ENCODE measurements at regions not wholly inside any gene's neighbourhood (a gene's known extent, or its start where the extent isn't known, plus 50 kb on each side); places are given as distances from the start of the nearest gene placed in this dataset.

- no peaks in the 10 kb centered on the region for H3K36me3 ChIP-seq (ENCODE audit: control insufficient read depth, low read length)
- H3K9me3 ChIP-seq (ENCODE audit: control insufficient read depth, insufficient read depth, low read length): no peaks in the 10 kb centered on the region
- H3K4me1 ChIP-seq (ENCODE audit: control insufficient read depth, low read length): no peaks in the 10 kb centered on the region
- no peaks in the 10 kb centered on the region for H3K79me2 ChIP-seq (ENCODE audit: control insufficient read depth, low read length)
- no peaks in the 10 kb centered on the region for H3K27me3 ChIP-seq (ENCODE audit: control insufficient read depth, low read length)
- TF ChIP-seq CTCF (IDR thresholded peaks at IDR 0.05; ENCODE audit: low read depth, low read length, poor library complexity, severe bottlenecking) (no peak), EZH2phosphoT487 (IDR thresholded peaks at IDR 0.05; ENCODE audit: borderline replicate concordance, low read length) (no peak)
- H3K4me3 ChIP-seq (ENCODE audit: low read length): no peak overlapping the region
- no peak overlapping the region for H3K4me2 ChIP-seq (ENCODE audit: low read length)
- no peaks in the 10 kb centered on the region for H4K20me1 ChIP-seq (ENCODE audit: control insufficient read depth, insufficient read depth, low read depth, low read length)
- no peaks in the 10 kb centered on the region for H3F3A ChIP-seq (ENCODE audit: control insufficient read depth, insufficient read depth)
- H3K27ac ChIP-seq (ENCODE audit: low read depth, low read length): no peak overlapping the region
- no peaks in the 10 kb centered on the region for H3K9me2 ChIP-seq (replicated peaks; ENCODE audit: control insufficient read depth, low read length)
Observed at GRCh38 chr4:57231781-57232180, 121.6 kb upstream of the IGFBP7 start.

GRCh38 chr4:57220734-57221133, 110.5 kb upstream of the IGFBP7 start:
- Histone ChIP-seq H3K4me2 (ENCODE audit: low read length) (no peak overlapping the region), H3K27ac (ENCODE audit: low read depth, low read length) (no peak overlapping the region), H3F3A (ENCODE audit: control insufficient read depth, insufficient read depth) (no peaks in the 10 kb centered on the region), H3K9me3 (ENCODE audit: control insufficient read depth, insufficient read depth, low read length) (no peaks in the 10 kb centered on the region), H4K20me1 (ENCODE audit: control insufficient read depth, insufficient read depth, low read depth, low read length) (no peaks in the 10 kb centered on the region), H3K36me3 (ENCODE audit: control insufficient read depth, low read length) (no peaks in the 10 kb centered on the region), H3K79me2 (ENCODE audit: control insufficient read depth, low read length) (no peaks in the 10 kb centered on the region), H3K9me2 (replicated peaks; ENCODE audit: control insufficient read depth, low read length) (no peaks in the 10 kb centered on the region), H3K27me3 (ENCODE audit: control insufficient read depth, low read length) (no peaks in the 10 kb centered on the region), H3K4me1 (ENCODE audit: control insufficient read depth, low read length) (no peaks in the 10 kb centered on the region), H3K4me3 (ENCODE audit: low read length) (no peak overlapping the region)
- no peak for TF ChIP-seq CTCF (IDR thresholded peaks at IDR 0.05; ENCODE audit: low read depth, low read length, poor library complexity, severe bottlenecking)
- no peak for TF ChIP-seq EZH2phosphoT487 (IDR thresholded peaks at IDR 0.05; ENCODE audit: borderline replicate concordance, low read length)

GRCh38 chr4:57220172-57220571, 110.0 kb upstream of the IGFBP7 start:
- no peak for TF ChIP-seq CTCF (IDR thresholded peaks at IDR 0.05; ENCODE audit: low read depth, low read length, poor library complexity, severe bottlenecking)
- no peak for TF ChIP-seq EZH2phosphoT487 (IDR thresholded peaks at IDR 0.05; ENCODE audit: borderline replicate concordance, low read length)
- Histone ChIP-seq H3K9me3 (ENCODE audit: control insufficient read depth, insufficient read depth, low read length) (no peaks in the 10 kb centered on the region), H3K79me2 (ENCODE audit: control insufficient read depth, low read length) (no peaks in the 10 kb centered on the region), H3K27ac (ENCODE audit: low read depth, low read length) (no peak overlapping the region), H3K4me3 (ENCODE audit: low read length) (no peak overlapping the region), H3K4me1 (ENCODE audit: control insufficient read depth, low read length) (no peaks in the 10 kb centered on the region), H3K9me2 (replicated peaks; ENCODE audit: control insufficient read depth, low read length) (no peaks in the 10 kb centered on the region), H4K20me1 (ENCODE audit: control insufficient read depth, insufficient read depth, low read depth, low read length) (no peaks in the 10 kb centered on the region), H3F3A (ENCODE audit: control insufficient read depth, insufficient read depth) (no peaks in the 10 kb centered on the region), H3K27me3 (ENCODE audit: control insufficient read depth, low read length) (no peaks in the 10 kb centered on the region), H3K4me2 (ENCODE audit: low read length) (no peak overlapping the region), H3K36me3 (ENCODE audit: control insufficient read depth, low read length) (no peaks in the 10 kb centered on the region)

GRCh38 chr4:57219431-57219830, 109.2 kb upstream of the IGFBP7 start:
- H3K79me2 ChIP-seq (ENCODE audit: control insufficient read depth, low read length): no peaks in the 10 kb centered on the region
- H3K36me3 ChIP-seq (ENCODE audit: control insufficient read depth, low read length): no peaks in the 10 kb centered on the region

More at GRCh38 chr4:57219431-57219830, 109.2 kb upstream of the IGFBP7 start:
- Histone ChIP-seq H3F3A (ENCODE audit: control insufficient read depth, insufficient read depth) (no peaks in the 10 kb centered on the region), H3K9me3 (ENCODE audit: control insufficient read depth, insufficient read depth, low read length) (no peaks in the 10 kb centered on the region), H3K27ac (ENCODE audit: low read depth, low read length) (no peak overlapping the region), H4K20me1 (ENCODE audit: control insufficient read depth, insufficient read depth, low read depth, low read length) (no peaks in the 10 kb centered on the region), H3K4me1 (ENCODE audit: control insufficient read depth, low read length) (no peaks in the 10 kb centered on the region), H3K27me3 (ENCODE audit: control insufficient read depth, low read length) (no peaks in the 10 kb centered on the region), H3K4me2 (ENCODE audit: low read length) (no peak overlapping the region), H3K9me2 (replicated peaks; ENCODE audit: control insufficient read depth, low read length) (no peaks in the 10 kb centered on the region), H3K4me3 (ENCODE audit: low read length) (no peak overlapping the region)
- no peak for TF ChIP-seq CTCF (IDR thresholded peaks at IDR 0.05; ENCODE audit: low read depth, low read length, poor library complexity, severe bottlenecking)
- no peak for TF ChIP-seq EZH2phosphoT487 (IDR thresholded peaks at IDR 0.05; ENCODE audit: borderline replicate concordance, low read length)

Measured in DOHH2 (cell line).